NT2/D1 (cell line): ENCODE measurements at regions not wholly inside any gene's neighbourhood (a gene's known extent, or its start where the extent isn't known, plus 50 kb on each side); places are given as distances from the start of the nearest gene placed in this dataset.

Experiments used
- DNase-seq: peaks from one replicate; pipeline ENCODE4 v3.0.0-alpha.2; 2011; ENCODE audit warnings: low read depth, low spot score
- H3K27me3 ChIP-seq: 2 replicates; pipeline ENCODE4 v1.6.0; 2011; ENCODE audit warnings: mild to moderate bottlenecking; ENCODE audit not compliant: insufficient read length, insufficient read depth
- H3K36me3 ChIP-seq: 2 replicates; pipeline ENCODE4 v1.6.1; 2011; ENCODE audit warnings: mild to moderate bottlenecking, low read length, mixed read lengths; ENCODE audit not compliant: insufficient read depth, insufficient read length
- H3K4me1 ChIP-seq: 2 replicates; pipeline ENCODE4 v1.5.1; 2011; ENCODE audit not compliant: insufficient read depth, insufficient read length
- H3K4me3 ChIP-seq: 2 replicates; pipeline ENCODE4 v1.5.1; 2011; ENCODE audit warnings: low read depth; ENCODE audit not compliant: insufficient read length
- H3K9ac ChIP-seq: 2 replicates; pipeline ENCODE4 v1.6.0; 2011; ENCODE audit warnings: low read depth; ENCODE audit not compliant: insufficient read length
- H3K9me3 ChIP-seq: 2 replicates; pipeline ENCODE4 v1.5.1; 2011; ENCODE audit warnings: mild to moderate bottlenecking, low read length; ENCODE audit not compliant: insufficient read depth
- SUZ12 ChIP-seq: IDR thresholded peaks from 2 replicates; pipeline ENCODE4 v1.6.1; 2011; ENCODE audit not compliant: insufficient read length, insufficient read depth; ENCODE audit errors: extremely low read depth
- YY1 ChIP-seq: IDR thresholded peaks from 2 replicates; pipeline ENCODE4 v1.6.1; 2011; ENCODE audit not compliant: insufficient read length, insufficient read depth
- ZNF274 ChIP-seq: IDR thresholded peaks from 2 replicates; pipeline ENCODE4 v1.6.1; 2011; ENCODE audit warnings: mild to moderate bottlenecking, low read depth, low read length

GRCh38 chr5:2251298-2251697 is 368.6 kb upstream of the IRX4 start:
- TF ChIP-seq ZNF274 (no peak), YY1 (no peak), SUZ12 (no peak)
- no peaks in the 10 kb centered on the region for H3K36me3 ChIP-seq
- no peaks in the 10 kb centered on the region for H3K27me3 ChIP-seq
- H3K4me3 ChIP-seq: no peak overlapping the region
- no peak overlapping the region for H3K9ac ChIP-seq
- H3K4me1 ChIP-seq: no peaks in the 10 kb centered on the region
- peaks cover 6% of the 10 kb centered on the region; the same call in 1 of the 2 replicates for H3K9me3 ChIP-seq
- DNase-seq: no peak

GRCh38 chr5:2250365-2250950 is 367.7 kb upstream of the IRX4 start:
- Histone ChIP-seq H3K4me1 (no peaks in the 10 kb centered on the region), H3K9me3 (peaks cover 6% of the 10 kb centered on the region; the same call in 1 of the 2 replicates), H3K36me3 (no peaks in the 10 kb centered on the region), H3K4me3 (no peak overlapping the region), H3K9ac (no peak overlapping the region), H3K27me3 (no peaks in the 10 kb centered on the region)
- no peak for DNase-seq
- TF ChIP-seq ZNF274 (no peak), YY1 (no peak), SUZ12 (no peak)

GRCh38 chr5:2249442-2249841 is 366.7 kb upstream of the IRX4 start:
- no peaks in the 10 kb centered on the region for H3K4me1 ChIP-seq
- no peak overlapping the region for H3K4me3 ChIP-seq
- peaks cover 6% of the 10 kb centered on the region; the same call in 1 of the 2 replicates for H3K9me3 ChIP-seq
- H3K36me3 ChIP-seq: no peaks in the 10 kb centered on the region
- no peak overlapping the region for H3K9ac ChIP-seq
- DNase-seq: no peak
- no peaks in the 10 kb centered on the region for H3K27me3 ChIP-seq
- no peak for TF ChIP-seq YY1
- no peak for TF ChIP-seq SUZ12
- TF ChIP-seq ZNF274: no peak

GRCh38 chr5:2249026-2249425 is 366.3 kb upstream of the IRX4 start:
- no peaks in the 10 kb centered on the region for H3K36me3 ChIP-seq
- H3K9me3 ChIP-seq: peaks cover 6% of the 10 kb centered on the region; the same call in 1 of the 2 replicates
- H3K27me3 ChIP-seq: no peaks in the 10 kb centered on the region
- H3K4me3 ChIP-seq: no peak overlapping the region
- TF ChIP-seq ZNF274: no peak
- no peak for TF ChIP-seq YY1
- TF ChIP-seq SUZ12: no peak
- no peak overlapping the region for H3K9ac ChIP-seq
- no peaks in the 10 kb centered on the region for H3K4me1 ChIP-seq
- DNase-seq: no peak

GRCh38 chr5:2242539-2242938 is 359.8 kb upstream of the IRX4 start:
- no peaks in the 10 kb centered on the region for H3K4me1 ChIP-seq
- DNase-seq: no peak
- H3K4me3 ChIP-seq: no peak overlapping the region
- TF ChIP-seq ZNF274: no peak
- TF ChIP-seq YY1: no peak
- no peak for TF ChIP-seq SUZ12
- H3K9ac ChIP-seq: no peak overlapping the region
- no peaks in the 10 kb centered on the region for H3K27me3 ChIP-seq
- no peaks in the 10 kb centered on the region for H3K36me3 ChIP-seq
- H3K9me3 ChIP-seq: peaks cover 2% of the 10 kb centered on the region; the same call in 1 of the 2 replicates

- H3K9me3 ChIP-seq: no peaks in the 10 kb centered on the region
- no peaks in the 10 kb centered on the region for H3K36me3 ChIP-seq
- no peaks in the 10 kb centered on the region for H3K4me1 ChIP-seq
- no peak overlapping the region for H3K9ac ChIP-seq
- TF ChIP-seq YY1: no peak
- no peaks in the 10 kb centered on the region for H3K27me3 ChIP-seq
- DNase-seq: no peak
- H3K4me3 ChIP-seq: no peak overlapping the region
Measured at GRCh38 chr5:2241842-2242241, 359.1 kb upstream of the IRX4 start.

GRCh38 chr5:2240118-2240904 is 357.6 kb upstream of the IRX4 start:
- no peaks in the 10 kb centered on the region for H3K9me3 ChIP-seq
- H3K4me1 ChIP-seq: no peaks in the 10 kb centered on the region
- TF ChIP-seq SUZ12 (no peak), YY1 (no peak), ZNF274 (no peak)
- no peaks in the 10 kb centered on the region for H3K36me3 ChIP-seq
- no peak overlapping the region for H3K9ac ChIP-seq
- DNase-seq: no peak
- no peak overlapping the region for H3K4me3 ChIP-seq
- H3K27me3 ChIP-seq: no peaks in the 10 kb centered on the region
